ENCODE measurements at regions not wholly inside any gene's neighbourhood (a gene's known extent, or its start where the extent isn't known, plus 50 kb on each side); places are given as distances from the start of the nearest gene placed in this dataset.

DNA sequence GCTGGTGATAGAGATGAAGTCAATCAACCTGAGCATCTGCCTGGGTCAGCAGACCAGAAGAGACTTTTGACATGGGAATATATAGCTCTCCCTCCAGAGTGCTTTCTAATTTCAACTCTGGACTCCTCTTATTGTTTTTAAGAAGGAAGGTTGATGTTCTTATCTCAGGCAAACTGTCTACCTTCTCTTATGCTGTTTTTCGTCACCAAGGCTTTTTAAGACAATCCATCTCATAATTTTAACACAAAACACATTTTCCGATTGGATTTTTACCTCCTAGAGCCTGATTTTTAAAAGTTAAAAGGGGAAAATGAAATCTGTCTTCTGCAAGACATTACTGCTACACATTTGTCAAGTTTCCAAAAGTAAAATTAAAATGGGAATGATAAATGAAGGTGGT is 368.7 kb upstream of the MIS18BP1 start:
- TF ChIP-seq, protein P1, sequence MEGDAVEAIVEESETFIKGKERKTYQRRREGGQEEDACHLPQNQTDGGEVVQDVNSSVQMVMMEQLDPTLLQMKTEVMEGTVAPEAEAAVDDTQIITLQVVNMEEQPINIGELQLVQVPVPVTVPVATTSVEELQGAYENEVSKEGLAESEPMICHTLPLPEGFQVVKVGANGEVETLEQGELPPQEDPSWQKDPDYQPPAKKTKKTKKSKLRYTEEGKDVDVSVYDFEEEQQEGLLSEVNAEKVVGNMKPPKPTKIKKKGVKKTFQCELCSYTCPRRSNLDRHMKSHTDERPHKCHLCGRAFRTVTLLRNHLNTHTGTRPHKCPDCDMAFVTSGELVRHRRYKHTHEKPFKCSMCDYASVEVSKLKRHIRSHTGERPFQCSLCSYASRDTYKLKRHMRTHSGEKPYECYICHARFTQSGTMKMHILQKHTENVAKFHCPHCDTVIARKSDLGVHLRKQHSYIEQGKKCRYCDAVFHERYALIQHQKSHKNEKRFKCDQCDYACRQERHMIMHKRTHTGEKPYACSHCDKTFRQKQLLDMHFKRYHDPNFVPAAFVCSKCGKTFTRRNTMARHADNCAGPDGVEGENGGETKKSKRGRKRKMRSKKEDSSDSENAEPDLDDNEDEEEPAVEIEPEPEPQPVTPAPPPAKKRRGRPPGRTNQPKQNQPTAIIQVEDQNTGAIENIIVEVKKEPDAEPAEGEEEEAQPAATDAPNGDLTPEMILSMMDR (IDR thresholded peaks at IDR 0.05; ENCODE audit: low read depth, low read length), result no peak
- no peak for TF ChIP-seq EZH2phosphoT487 (IDR thresholded peaks at IDR 0.05; ENCODE audit: low read depth)

Measured in OCI-LY3 (cell line).